ENCODE measurements at regions not wholly inside any gene's neighbourhood (a gene's known extent, or its start where the extent isn't known, plus 50 kb on each side); places are given as distances from the start of the nearest gene placed in this dataset.

DNA sequence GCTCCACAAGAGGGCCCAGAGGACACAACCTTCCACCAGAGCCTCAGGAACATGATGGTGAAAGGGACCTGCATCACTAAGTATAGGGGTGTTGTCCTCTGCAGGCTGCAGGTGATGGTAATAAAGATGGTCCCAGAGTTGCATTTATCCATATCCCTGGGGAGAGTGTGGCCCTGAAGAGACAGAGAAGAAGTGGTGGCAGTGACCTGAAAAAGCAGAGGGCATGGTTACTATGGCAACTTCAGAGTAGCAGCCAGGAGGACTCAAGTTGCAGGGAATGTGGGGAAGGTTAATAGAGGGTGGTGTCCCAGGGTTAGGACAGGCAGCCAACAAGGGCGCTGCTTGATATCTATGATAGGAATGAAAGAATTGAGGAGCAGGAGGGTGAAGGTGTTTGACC lies 57.1 kb downstream of the HLA-A start:
- no peak overlapping the region for H3K4me3 Mint-ChIP-seq
- DNase-seq = no peak
- H3K9me3 Mint-ChIP-seq = no peaks in the 10 kb centered on the region
- no peaks in the 10 kb centered on the region for H3K4me1 Mint-ChIP-seq
- no peaks in the 10 kb centered on the region for H3K36me3 Mint-ChIP-seq (ENCODE audit: low read depth)
- peaks cover 5% of the 10 kb centered on the region for H3K27me3 Mint-ChIP-seq
- CTCF ChIA-PET = no interaction called here
- POLR2A ChIA-PET = no interaction called here
- no peak overlapping the region for H3K27ac Mint-ChIP-seq

DNA sequence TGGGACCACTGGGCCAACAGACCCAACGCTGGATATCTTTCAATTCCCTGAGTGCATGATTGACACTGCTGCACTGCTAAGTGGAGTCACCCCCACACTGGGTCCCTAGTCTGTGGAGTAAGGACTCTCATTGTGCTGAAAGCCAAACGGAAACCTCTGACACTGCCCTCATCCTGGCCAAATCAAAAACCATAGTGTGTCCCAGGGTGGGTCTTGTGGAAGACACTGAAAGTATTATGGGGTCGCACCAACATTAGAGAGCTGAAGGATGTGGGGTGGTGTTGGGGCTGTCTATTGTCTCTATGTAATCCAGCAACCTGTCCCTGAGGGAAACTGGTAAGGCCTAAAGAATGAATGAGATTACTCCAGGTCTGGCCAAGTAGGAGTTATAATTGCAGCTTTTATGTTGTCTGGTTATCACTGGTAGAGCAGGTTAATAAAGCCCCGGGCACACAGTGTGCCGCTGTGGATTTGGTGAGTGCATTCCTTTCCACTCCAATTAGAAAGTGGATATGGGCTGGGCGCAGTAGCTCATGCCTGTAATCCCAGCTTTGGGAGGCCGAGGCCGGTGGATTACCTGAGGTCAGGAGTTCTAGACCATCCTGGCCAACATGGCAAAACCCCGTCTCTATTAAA lies 57.9 kb downstream of the HLA-A start:
- no peaks in the 10 kb centered on the region for H3K36me3 Mint-ChIP-seq (ENCODE audit: low read depth)
- CTCF ChIA-PET = interaction anchor here (1.1 kb wide), 1 partner anchor 12 kb away, joined by 3 read pairs; no protein-coding TSS in a partner anchor

GRCh38 chr6:30002871-30003270 lies 58.2 kb upstream of the POLR1H start:
- Mint-ChIP-seq H3K9me3 (no peaks in the 10 kb centered on the region), H3K4me1 (peaks cover 12% of the 10 kb centered on the region), H3K4me3 (no peak overlapping the region), H3K36me3 (ENCODE audit: low read depth) (no peaks in the 10 kb centered on the region), H3K27ac (no peak overlapping the region), H3K27me3 (peaks cover 26% of the 10 kb centered on the region)
- POLR2A ChIA-PET = no interaction called here
- no peak for DNase-seq
- CTCF ChIA-PET = interaction anchor here (1.0 kb wide), 1 partner anchor 27 kb away, joined by 3 read pairs; no protein-coding TSS in a partner anchor

More for the DNA sequence above, 57.9 kb downstream of the HLA-A start:
- Mint-ChIP-seq H3K27me3 (peaks cover 9% of the 10 kb centered on the region), H3K9me3 (no peaks in the 10 kb centered on the region), H3K4me3 (no peak overlapping the region), H3K27ac (no peak overlapping the region), H3K4me1 (no peaks in the 10 kb centered on the region)
- DNase-seq = no peak
- POLR2A ChIA-PET = no interaction called here

DNA sequence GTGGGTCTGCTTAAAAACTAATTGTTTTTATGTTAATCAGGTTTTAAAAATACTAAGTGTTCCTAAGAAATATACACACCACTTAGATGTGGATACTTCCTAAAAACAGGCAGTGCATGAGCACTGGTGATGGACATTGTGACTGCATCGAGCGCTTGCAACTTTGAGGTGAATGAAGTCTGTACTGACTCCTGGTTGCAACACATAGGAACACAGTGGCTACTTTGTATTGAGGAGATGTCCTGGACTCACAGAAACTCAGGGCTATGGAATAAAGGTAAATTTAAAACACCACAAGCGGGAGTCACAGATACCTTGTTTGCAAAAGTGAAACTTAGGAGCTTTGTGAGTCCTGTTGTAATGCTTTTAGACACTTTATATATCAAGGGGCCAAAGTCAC lies 55.6 kb upstream of the POLR1H start:
- no peak for DNase-seq
- peaks cover 30% of the 10 kb centered on the region for H3K27me3 Mint-ChIP-seq
- H3K4me3 Mint-ChIP-seq = no peak overlapping the region
- CTCF ChIA-PET = interaction anchor here (0.5 to 1.4 kb wide), 3 partner anchors 34 to 574 kb away, joined by 3 read pairs; no protein-coding TSS in a partner anchor
- no peaks in the 10 kb centered on the region for H3K9me3 Mint-ChIP-seq
- H3K27ac Mint-ChIP-seq = no peak overlapping the region
- H3K36me3 Mint-ChIP-seq (ENCODE audit: low read depth) = no peaks in the 10 kb centered on the region
- POLR2A ChIA-PET = no interaction called here
- H3K4me1 Mint-ChIP-seq = peaks cover 12% of the 10 kb centered on the region

DNA sequence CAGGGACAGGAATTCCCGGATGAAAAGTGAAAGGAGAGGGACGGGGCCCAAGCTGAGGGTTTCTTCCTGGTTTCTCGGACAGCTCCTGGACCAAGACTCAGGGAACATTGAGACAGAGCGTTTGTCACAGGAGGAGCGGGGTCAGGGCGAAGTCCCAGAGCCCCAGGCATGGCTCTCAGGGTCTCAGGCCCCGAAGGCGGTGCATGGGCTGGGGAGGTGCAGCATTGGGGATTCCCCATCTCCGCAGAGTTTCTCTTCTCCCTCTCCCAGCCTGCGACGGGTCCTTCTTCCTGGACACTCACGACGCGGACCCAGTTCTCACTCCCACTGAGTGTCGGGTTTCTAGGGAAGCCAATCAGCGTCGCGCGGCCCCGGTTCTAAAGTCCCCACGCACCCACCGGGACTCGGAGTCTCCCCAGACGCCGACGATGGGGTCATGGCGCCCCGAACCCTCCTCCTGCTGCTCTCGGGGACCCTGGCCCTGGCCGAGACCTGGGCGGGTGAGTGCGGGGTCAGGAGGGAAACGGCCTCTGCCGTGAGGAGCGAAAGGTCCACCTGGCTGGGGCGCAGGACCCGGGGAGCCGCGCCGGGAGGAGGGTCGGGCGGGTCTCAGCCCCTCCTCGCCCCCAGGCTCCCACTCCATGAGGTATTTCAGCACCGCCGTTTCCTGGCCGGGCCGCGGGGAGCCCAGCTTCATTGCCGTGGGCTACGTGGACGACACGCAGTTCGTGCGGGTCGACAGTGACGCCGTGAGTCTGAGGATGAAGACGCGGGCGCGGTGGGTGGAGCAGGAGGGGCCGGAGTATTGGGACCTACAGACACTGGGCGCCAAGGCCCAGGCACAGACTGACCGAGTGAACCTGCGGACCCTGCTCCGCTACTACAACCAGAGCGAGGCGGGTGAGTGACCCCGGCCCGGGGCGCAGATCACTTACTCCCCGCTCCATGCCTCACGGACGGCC lies 54.6 kb upstream of the POLR1H start:
- CTCF ChIA-PET = interaction anchor here (0.5 to 1.4 kb wide), 4 partner anchors 14 to 573 kb away, joined by 3 read pairs; no protein-coding TSS in a partner anchor
- H3K4me1 Mint-ChIP-seq = peaks cover 12% of the 10 kb centered on the region
- H3K27ac Mint-ChIP-seq = no peak overlapping the region

GRCh38 chr6:30007132-30007764 lies 53.8 kb upstream of the POLR1H start:
- peaks cover 12% of the 10 kb centered on the region for H3K4me1 Mint-ChIP-seq
- no peak overlapping the region for H3K27ac Mint-ChIP-seq
- no peaks in the 10 kb centered on the region for H3K9me3 Mint-ChIP-seq
- H3K27me3 Mint-ChIP-seq = peaks cover 30% of the 10 kb centered on the region
- CTCF ChIA-PET = no interaction called here
- POLR2A ChIA-PET = no interaction called here
- H3K4me3 Mint-ChIP-seq = peak overlapping the region; percentile 36
- H3K36me3 Mint-ChIP-seq (ENCODE audit: low read depth) = peaks cover 3% of the 10 kb centered on the region
- no peak for DNase-seq

More for the DNA sequence above, 54.6 kb upstream of the POLR1H start:
- POLR2A ChIA-PET = no interaction called here
- no peak for DNase-seq
- Mint-ChIP-seq H3K4me3 (peak overlapping the region; percentile 23), H3K36me3 (ENCODE audit: low read depth) (peaks cover 3% of the 10 kb centered on the region), H3K27me3 (peaks cover 30% of the 10 kb centered on the region), H3K9me3 (no peaks in the 10 kb centered on the region)

GRCh38 chr6:30009113-30009512 lies 52.0 kb upstream of the POLR1H start:
- no peak overlapping the region for H3K27ac Mint-ChIP-seq
- ChIA-PET POLR2A (no interaction called here), CTCF (interaction anchor here (0.6 to 0.9 kb wide), 2 partner anchors 39 to 162 kb away, joined by 3 to 5 read pairs; no protein-coding TSS in a partner anchor)
- peaks cover 3% of the 10 kb centered on the region for H3K36me3 Mint-ChIP-seq (ENCODE audit: low read depth)
- H3K4me3 Mint-ChIP-seq = no peak overlapping the region
- H3K9me3 Mint-ChIP-seq = no peaks in the 10 kb centered on the region
- DNase-seq = no peak
- peaks cover 30% of the 10 kb centered on the region for H3K27me3 Mint-ChIP-seq
- peaks cover 12% of the 10 kb centered on the region for H3K4me1 Mint-ChIP-seq
